ENCODE measurements at regions not wholly inside any gene's neighbourhood (a gene's known extent, or its start where the extent isn't known, plus 50 kb on each side); places are given as distances from the start of the nearest gene placed in this dataset.
"Not testable (repeated sequence)": the region's sequence is repeated elsewhere in the genome, so short reads cannot be mapped to it uniquely, and the experiment has no call there.

DNA sequence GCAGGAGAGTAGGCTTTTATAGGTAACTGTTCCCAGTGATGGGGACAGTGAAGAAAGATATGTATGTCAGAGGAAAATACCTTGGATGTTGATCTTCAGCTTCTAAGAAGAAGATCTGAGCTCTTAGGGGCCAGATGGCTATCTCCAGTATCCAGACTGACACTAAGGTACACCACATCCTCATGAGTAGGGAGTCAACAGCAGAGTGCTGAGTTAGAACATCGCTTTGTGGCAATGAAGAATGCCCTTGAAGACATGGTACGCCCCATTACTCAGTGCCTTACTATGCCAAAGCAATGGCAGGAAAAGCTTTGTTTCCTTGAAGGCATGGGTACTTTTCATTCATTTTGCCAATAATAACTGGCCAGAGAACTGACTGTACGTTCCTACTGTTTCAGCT, 263.7 kb downstream of the CEMIP2 start:
- DNase-seq = no peak

DNA sequence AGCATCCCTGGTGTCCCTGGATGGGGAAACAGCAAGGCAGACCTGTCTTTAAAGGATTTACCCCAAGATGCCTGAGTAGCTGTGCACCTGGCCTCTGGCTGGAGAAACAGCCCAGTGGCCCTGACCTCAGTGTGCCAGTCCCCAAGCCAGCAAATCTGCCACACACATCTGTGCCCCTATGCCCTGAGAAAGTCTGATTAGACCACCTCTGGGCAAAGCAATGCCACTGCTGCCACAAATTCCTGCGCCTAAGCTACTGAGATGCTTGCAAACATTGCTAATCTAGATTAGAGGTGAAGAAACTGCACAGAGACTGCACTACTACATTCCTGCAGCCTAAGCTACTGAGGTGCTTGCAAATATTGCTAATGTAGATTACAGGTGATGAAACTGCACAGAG, 269.6 kb downstream of the CEMIP2 start:
- DNase-seq = no peak

DNA sequence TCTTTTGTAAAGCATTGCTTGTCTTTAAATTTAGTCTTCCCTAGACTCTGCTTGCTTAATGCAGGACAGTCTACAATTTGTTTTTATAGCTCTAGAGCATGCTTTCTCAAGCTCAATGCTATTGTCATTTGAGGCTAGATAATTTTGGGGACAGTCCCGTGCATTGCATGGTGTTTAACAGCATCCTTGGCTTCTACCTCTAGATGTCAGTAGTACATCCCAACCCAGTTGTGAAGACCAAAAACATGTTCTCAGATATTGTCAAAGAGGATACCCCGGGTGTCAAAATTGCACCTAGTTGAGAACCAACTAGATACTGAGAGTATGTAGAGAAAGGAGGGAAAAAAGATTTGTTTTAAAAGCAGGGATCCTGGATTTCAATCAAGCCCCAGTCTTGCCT, 277.5 kb downstream of the CEMIP2 start:
- no peak for DNase-seq

DNA sequence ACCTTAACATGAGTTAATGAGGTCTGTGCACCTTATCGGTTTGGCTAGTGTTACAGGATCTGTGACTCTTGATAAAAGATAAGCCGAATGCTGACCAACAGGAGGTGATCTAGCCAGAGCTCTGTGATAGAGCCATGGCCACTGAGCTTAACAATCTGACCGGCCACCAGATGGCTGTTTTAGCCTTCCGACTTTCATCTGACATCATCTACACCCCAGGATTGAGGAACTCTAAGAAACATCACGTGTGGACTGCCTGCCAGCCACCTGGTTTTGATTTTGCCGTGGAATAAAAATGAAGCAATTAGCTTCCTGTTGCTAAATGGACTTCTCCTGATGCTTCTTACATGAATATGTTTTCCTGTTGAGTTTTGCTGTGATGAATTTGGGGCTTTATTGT, 281.3 kb downstream of the CEMIP2 start:
- DNase-seq = no peak

DNA sequence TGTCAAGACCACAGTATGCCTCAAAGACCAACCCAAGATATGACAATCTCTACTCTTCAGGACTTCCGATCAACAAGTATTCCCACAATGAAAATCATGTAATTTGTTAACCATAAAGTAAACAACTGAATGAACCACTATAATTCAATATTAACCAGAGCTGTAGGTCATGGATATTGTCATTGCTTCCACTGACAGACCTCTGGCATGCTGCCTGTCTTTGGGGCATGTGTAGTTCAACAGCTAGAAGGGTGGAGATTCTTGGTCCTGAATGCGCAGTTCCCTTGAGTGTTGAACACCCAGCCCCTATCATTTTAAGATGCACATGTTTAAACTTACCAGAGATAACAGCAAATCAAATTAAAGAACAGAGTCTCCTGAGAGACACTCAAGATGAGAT, 283.0 kb downstream of the CEMIP2 start:
- no peak for DNase-seq

DNA sequence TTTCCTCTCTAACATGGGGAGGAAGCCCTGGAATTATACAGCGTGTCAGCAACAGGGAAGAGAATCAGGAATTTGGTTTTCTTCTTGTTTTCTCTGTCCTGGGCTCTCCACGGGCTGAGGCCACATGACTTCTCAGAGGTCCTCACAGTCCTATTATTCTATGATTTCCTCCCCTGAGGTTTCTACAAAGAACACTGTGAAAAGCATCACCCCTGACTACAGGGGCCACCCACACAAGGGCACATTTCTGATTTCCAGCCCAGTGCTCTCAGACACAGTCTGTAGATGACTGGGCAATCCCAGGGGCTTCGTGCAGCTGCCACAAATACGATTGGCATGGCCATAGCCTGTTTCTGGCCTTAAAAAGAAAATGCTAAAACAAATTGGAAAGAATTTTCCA, 284.9 kb downstream of the CEMIP2 start:
- DNase-seq = no peak

DNA sequence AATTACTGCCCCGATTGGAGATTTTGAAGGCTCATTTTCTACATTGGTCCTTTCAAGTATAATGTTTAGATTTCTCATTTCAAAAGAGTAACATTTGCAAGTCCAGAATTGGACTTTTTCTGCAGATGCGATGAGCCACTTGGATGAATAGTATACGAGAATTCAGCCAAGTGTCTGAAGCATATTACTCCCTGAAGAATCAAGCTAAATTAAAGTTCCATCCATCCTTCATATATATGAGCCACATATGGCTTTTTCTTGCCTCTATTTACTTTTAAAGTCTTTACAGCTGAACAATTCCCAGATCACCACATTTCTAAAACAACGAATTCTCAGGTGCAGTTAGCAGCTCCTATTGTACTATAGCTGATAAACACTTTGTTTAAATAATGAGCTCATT, 288.7 kb downstream of the CEMIP2 start:
- no peak for DNase-seq

DNA sequence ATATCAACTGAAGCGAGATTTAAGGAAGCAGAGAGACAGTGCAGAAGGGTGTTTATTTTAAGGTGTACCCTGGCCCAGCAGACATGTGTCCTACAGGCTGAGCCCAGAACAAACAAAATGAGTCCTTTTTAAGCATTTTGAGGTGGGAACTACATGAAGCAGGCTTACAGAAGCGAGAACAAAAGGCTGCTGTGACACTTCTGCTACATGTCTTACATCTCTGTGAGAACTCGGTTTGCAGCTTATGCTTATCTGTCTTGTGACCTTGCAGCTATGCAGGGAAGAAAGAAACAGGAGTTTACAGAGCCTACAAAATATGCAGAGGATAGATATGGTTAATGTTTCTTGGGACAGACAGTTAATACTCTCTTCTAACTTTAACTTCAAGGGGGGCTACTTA, 295.9 kb downstream of the CEMIP2 start:
- DNase-seq = no peak

DNA sequence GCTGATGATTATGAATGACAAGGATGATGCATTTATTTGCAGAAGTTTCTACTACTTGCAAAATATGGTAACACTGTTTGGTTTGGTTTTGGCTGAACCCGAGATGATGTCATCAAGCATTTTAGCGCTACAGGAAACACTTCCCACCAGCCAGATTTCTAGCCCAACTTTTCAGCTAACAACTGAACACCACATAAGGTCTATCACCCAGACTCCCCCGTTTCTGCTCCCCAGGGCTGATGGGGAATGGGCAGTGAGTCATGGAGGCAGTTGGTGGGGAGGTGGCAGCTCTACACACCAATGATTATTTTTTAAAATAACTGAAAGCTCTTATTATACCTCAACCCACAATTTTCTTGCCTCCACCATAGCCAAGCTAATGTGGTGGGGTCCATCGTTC, 302.9 kb downstream of the CEMIP2 start:
- DNase-seq = no peak

DNA sequence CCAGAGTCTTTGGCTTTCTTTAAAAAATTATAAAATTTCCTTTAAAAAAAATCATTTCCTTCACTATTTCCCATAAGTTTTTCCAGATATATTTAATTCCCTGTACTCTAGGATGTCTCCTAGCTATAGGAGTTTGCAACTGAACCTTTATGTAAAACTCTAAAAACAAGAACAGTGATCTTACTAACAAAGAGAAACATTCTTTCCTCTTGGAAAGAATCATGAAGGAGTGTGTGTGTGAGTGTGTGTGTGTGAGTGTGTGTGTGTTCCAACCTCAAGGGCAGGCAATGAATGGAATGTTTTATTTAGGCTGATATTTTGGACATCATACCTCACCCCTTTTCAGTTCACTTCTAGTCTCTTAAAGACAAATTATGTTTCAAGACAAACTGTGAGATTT, 309.2 kb downstream of the CEMIP2 start:
- no peak for DNase-seq

DNA sequence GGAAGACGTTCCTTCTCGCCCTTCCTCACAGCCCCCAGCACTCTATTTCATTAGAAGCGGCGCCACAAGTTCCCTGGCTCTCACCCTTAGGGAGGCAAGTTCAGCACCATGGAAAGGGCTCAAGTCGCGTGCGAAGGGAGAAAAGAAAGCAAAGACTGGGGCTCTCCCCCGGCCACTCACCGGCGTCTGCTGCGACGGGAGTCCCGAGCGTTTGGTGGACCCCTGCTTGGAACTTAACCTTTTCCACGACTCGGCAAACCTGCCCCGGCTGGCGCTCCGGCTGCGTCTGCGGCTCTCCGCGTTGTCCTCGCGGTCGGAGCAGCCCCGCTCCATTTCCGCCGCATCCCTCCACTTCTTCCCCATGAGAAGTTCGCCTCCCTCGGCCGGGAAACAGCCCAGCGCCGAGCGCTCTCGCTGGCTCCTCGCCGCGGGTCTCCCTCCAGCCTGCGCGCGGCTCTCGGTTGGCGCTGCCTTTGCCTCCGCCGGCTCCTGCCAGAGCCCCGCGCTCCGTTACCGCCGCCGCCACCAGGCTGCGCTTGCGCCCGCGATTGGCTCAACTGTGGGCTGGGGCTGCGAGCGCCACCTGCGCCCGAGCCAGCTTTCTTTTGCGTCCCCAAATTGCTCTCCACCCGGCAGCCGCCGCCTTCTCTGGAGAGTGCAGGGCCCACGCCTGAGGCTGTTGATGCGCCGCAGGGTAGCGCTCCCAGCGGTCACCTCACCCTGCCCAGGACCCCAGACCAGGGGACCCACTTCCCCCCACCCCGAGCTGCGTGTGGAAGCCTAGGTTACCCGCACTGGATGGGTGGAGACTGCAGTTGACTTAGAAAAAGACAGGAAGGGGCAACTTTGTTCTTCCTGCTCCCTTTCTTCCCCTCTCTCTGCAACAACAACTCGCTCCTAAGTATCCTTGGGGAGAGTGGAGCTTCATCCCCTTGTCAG, 321.6 kb downstream of the CEMIP2 start:
- peak; percentile 20 for DNase-seq

DNA sequence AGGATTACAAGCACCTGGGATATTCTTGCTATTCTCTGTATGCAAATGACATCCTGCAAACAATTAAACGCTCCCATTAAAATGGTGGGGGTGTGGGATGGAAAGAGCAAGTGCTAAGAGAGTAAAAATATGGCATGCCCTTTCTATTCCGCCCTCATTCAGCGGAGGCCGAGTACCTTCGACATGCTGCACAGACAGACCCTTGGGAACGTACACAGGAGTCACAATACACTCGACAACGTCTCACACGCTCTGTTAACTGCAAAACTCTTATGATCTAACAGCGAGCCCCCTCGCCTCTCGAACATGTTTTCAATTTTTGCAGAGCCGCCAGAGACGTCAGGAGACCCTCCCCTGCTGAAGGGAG, 322.2 kb downstream of the CEMIP2 start:
- no peak for DNase-seq

DNA sequence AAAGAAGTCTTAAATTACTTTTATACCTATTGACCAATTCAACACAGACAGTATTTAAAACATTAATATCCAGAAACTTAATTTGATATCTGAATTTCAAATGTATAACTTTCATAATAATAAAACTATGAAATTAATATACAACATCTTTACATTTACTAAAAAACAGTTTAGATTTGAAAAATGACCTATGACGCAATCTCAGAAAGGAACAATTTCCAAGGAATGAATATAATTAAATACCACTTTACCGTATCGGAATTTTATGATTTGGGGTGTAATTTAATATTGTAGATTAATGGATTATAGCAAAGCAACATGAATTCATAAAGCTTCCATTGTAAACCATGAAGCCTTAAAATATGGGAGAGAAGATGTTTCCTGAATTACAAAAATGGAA, 321.5 kb upstream of the TRPM3 start:
- no peak for DNase-seq

DNA sequence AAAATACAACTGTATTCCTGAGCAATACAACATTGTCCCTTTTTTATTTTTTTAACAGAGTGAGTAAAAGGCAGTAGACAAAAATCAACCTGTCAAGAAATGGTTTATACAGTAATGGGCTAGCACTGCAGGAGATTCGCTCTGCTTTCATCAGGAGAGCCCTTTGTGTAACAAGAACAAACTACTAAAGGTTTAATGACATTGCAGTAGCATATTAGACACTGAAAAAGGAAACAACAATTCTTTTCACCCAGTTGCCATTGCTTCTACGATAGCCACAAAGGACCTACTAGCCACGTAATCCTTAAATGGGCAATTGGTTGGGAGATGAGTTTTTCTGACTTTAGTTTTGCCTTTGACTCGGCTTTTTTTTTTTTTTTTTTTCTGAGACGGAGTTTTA, 319.8 kb upstream of the TRPM3 start:
- DNase-seq = no peak

DNA sequence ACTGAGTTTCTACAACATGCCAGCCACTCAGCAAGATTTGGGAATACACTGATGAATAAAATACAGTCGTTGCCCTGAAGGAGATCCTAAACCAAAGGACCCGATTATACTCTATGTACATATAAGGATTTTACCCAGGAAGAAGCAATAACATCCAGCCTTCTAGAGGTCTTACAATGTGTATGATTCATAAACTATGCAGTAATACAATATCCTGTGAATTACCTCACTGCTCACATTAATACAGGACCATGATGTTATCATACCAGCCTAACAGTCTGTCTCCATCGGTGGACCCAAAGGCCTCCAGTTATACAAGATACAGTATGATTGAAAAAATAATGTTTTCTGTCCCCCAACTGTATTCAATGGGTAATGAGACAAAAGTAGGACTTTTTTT, 310.5 kb upstream of the TRPM3 start:
- no peak for DNase-seq

DNA sequence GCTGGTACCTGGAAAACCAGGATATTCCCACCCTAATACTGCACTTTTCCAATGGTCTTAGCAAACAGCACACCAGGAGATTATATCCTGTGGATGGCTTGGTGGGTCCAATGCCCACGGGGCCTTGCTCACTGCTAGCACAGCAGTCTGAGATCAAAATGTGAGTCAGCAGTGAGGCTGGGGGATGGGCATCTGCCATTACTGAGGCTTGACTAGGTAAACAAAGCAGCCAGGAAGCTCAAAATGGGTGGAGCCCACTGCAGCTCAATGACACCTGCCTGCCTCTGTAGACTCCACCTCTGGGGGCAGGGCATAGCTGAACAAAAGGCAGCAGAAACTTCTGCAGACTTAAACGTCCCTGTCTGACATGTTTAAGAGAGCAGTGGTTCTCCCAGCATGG, 285.9 kb upstream of the TRPM3 start:
- not testable (repeated sequence) for DNase-seq

DNA sequence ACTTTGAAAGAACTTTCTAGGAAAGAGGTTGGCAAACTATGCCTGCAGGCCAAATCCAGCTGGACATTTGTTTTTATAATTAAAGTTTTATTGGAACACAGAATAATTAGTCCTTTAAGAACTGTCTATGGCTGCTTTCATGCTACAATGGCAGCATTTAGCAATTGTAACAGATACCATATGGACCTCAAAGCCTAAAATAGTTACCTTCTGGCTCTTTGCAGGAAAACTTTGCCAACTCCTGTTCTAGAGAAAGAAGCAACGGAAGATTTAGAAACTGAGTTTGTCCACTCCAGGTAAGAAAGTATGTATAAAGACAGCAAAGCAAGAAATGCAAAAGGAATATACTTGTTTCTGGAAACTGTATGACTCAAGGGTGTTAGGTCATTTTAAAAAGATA, 281.7 kb upstream of the TRPM3 start:
- DNase-seq = no peak

DNA sequence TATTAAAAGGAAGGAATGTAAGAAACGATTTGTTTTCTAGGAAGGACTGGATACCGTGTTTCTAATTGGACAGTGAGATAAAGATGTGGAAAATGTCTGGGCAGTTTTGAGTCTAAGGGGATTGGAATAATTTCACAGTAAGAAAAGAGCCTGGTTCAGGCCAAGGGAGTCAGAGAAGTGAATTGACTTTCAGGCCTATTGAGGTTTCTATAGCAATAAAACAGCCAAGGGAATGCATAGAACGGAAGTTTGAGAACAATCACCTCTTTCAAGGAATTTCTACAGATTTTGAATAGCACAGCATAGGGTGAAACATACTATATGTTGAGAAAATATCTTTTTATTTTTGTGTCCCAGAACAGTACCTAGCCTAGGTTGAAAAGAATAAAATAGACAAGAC, 271.6 kb upstream of the TRPM3 start:
- no peak for DNase-seq

DNA sequence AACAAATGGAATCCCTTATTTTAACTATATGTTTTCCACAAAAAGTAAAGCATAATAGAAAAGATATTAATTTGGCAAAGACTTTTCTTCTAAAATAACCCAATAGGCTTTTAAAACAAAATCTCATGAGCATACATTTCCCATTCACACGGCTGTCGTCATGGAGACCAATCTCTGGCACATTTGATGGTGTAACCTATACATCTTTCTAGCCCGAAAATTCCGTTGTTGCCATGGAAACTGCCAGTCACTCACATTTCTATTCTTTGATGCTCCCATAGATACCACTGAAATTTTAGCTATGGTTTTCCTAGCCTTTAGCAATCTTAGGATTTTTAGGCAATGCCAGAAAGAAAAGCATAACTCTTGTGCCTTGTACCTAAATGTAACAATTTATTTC, 262.9 kb upstream of the TRPM3 start:
- no peak for DNase-seq

DNA sequence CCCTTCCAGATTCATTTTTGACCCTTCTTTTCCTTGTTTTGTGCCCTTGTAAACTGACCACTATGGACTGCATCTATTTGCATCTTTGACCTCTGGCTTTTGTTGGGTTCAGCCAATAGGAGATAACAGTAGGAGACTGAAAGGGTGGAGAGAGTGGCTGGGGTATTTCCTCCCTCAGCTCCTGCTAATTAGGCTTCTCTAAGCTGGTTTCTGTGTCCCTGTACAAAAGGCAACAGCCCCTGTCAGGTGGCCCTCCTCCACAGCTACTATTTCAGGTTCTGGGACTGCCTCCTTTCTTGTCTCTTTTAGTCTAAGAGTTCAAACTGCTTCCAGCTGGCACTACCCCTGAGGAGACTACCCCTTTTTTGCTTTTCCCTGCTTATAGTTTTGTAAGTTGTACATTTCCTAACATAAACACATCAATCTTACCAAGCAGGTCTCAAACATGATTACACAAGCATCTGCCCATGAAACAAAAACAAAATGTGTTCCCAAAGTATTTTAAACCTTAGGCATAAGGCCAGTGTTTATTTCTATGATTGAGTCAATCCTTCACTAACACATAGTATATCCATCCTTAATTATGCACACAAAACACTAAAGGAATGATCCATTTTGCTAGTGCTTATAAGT, 262.0 kb upstream of the TRPM3 start:
- DNase-seq = no peak

DNA sequence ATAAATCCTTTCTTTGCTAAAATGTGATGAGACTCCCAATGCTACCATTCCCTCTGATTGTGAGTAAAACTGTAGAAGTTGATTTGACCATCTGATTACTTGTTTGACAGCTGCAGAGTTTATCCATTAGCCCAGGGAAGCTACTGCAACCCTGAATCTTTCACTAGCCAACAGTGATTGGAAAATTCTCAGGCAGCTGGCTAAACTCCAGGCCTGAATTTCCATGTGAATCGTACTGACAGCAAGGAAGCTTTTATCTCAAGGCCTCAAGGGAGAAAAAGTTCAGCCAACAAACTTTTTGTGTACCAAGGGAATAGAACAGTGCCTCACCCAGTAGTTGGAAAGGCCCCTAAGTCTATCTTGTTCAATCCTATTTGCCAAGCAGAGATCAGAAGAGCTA, 246.7 kb upstream of the TRPM3 start:
- DNase-seq = no peak

DNA sequence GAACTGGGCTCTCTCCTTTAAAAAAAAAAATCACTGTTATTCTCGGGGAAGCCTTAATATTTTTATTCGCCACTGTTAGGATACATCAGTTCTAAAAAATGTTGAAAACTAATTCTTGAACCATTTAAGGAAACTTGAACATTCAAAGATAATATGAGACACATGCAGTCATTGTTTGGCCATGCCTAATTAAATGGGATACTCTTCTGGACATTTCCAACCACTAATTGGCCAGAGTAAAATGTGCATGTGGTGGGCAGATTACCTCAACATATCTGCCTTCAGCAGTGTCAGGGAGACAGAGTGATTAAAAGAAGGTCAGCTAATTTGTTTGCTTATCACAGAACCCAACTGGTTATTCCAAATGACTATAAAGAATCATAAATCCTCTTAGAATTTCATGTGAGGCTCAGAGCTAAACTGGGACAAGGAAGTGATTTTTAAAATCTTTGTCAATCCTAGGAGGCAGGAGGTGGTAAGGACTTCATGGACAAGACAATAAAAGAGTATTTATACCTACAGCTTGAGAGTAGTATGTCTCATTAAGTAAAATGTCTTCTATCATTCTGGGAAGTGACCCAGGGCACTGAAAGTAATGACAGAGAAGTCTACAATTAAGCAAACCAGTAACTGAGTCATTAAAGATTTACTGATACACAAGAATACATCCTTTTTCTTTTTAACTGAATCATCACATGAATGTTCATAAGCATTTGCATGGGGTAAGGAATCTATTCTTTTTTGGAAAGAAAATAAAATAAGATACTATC, 242.9 kb upstream of the TRPM3 start:
- DNase-seq = no peak

DNA sequence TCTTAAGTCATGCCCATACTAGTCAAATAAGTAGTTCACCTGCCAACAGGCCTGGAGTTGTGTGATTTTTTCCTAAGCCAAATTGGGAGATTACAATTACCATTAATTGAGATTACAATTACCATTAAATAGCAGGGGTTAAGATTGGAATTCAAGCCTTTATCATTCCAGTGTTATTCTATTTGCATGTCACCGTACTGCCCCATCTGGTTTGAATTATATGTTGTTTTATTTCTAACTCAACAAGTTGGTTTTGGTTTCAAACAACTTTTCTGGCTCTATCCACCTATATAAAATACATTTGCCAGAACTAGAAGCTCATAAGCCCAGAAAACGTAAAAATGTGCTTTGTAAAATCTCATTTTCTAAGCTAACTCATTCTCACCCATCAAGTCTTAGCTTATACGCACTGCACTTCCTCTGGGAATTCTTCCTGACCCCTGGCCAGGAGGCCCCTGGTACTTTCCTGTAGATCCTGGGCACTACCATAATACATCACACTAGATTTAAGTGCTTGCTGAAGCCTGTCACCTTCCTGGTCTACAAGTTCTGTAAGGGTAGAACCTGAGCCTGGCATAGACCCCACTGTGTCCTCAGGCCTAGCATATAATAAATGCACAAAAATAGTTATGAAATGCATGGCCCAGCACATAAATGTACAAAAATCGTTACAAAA, 242.0 kb upstream of the TRPM3 start:
- DNase-seq = no peak

Measured in suppressor macrophage treated with lipopolysaccharide for 4 hours (primary cell).